HCT116 (cell line): ENCODE measurements at regions not wholly inside any gene's neighbourhood (a gene's known extent, or its start where the extent isn't known, plus 50 kb on each side); places are given as distances from the start of the nearest gene placed in this dataset.

Source experiments
- ATF3 ChIP-seq: IDR thresholded peaks from 2 replicates; pipeline ENCODE4 v1.6.1; 2012
- CBX3 ChIP-seq: IDR thresholded peaks from 2 replicates; pipeline ENCODE4 v1.6.1; 2012; ENCODE audit warnings: low read depth
- CTCF ChIP-seq, 3 experiments: fragments of 200-600 bp in 1 of 3; sonication (generic) in 1 of 3; IDR thresholded peaks in 2 of 3; conservative IDR thresholded peaks in 1 of 3; 2 replicates each; pipeline ENCODE4 v1.5.1; 2012 to 2017; ENCODE audit warnings: low read depth in 2 of 3, low read length in 2 of 3, antibody characterized with exemption in 1 of 3, borderline replicate concordance in 1 of 3, control low read depth in 1 of 3, mild to moderate bottlenecking in 1 of 3, mixed read lengths in 1 of 3, mixed run types in 1 of 3, moderate library complexity in 1 of 3; ENCODE audit not compliant: insufficient read depth in 1 of 3
- ELF1 ChIP-seq: IDR thresholded peaks from 2 replicates; pipeline ENCODE4 v1.6.1; 2012; ENCODE audit warnings: low read depth, borderline replicate concordance
- EZH2 ChIP-seq: fragments of 200-600 bp; sonication (generic); IDR thresholded peaks from 2 replicates; pipeline ENCODE4 v1.6.1; 2017; ENCODE audit warnings: antibody characterized with exemption, mixed run types
- POLR2A ChIP-seq: IDR thresholded peaks from 2 replicates; pipeline ENCODE4 v1.7.0; 2011; ENCODE audit warnings: borderline replicate concordance; ENCODE audit not compliant: insufficient read depth, insufficient read length; ENCODE audit errors: extremely low read depth
- RAD21 ChIP-seq: IDR thresholded peaks from 2 replicates; pipeline ENCODE4 v1.6.1; 2012; ENCODE audit warnings: low read depth, mild to moderate bottlenecking
- SP1 ChIP-seq: IDR thresholded peaks from 2 replicates; pipeline ENCODE4 v1.6.1; 2012; ENCODE audit warnings: low read depth
- TCF7L2 ChIP-seq: IDR thresholded peaks from 2 replicates; pipeline ENCODE4 v1.7.0; 2011; ENCODE audit warnings: borderline replicate concordance, inconsistent platforms; ENCODE audit not compliant: insufficient read depth, insufficient read length; ENCODE audit errors: extremely low read depth
- YY1 ChIP-seq: IDR thresholded peaks from 2 replicates; pipeline ENCODE4 v1.6.1; 2011; ENCODE audit warnings: low read length, low read depth, moderate library complexity, mild to moderate bottlenecking; ENCODE audit not compliant: insufficient replicate concordance; ENCODE audit errors: extremely low read depth

- TF ChIP-seq CTCF (IDR thresholded peaks at IDR 0.05 in 2 of 3, conservative IDR thresholded peaks at IDR 0.05 in 1 of 3; ENCODE audit: borderline replicate concordance in 1 of 3, insufficient read depth in 1 of 3, low read depth in 2 of 3, low read length in 2 of 3) (no peak), SP1 (no peak), CBX3 (no peak), ELF1 (no peak), RAD21 (no peak), POLR2A (no peak), ATF3 (no peak), TCF7L2 (no peak), EZH2 (no peak), YY1 (no peak)
Measured at GRCh38 chr11:64477675-64478074, 78.1 kb upstream of the SLC22A11 start.
